SHP77 (cell line): ENCODE measurements at regions not wholly inside any gene's neighbourhood (a gene's known extent, or its start where the extent isn't known, plus 50 kb on each side); places are given as distances from the start of the nearest gene placed in this dataset.
A peak's percentile ranks its signal among the peaks of the same experiment; 100 is the strongest.
"Not testable (repeated sequence)": the region's sequence is repeated elsewhere in the genome, so short reads cannot be mapped to it uniquely, and the experiment has no call there.

ENCODE experiments used
- DNase-seq, 2 experiments: peaks; one replicate each; lab custom pipeline; 2025; lab: John Stamatoyannopoulos, UW

- DNase-seq: no peak
These were observed 206.1 kb upstream of the COX7C start for GRCh38 chr5:86411596-86411995.

- DNase-seq: no peak
These were observed 190.6 kb upstream of the COX7C start for GRCh38 chr5:86427158-86427557.

- no peak for DNase-seq
These were observed 178.1 kb upstream of the COX7C start for GRCh38 chr5:86439593-86440110.

- DNase-seq: no peak
These were observed 175.6 kb upstream of the COX7C start for GRCh38 chr5:86442036-86442745.

- DNase-seq: no peak
These were observed 170.4 kb upstream of the COX7C start for GRCh38 chr5:86447362-86447761.

GRCh38 chr5:86452251-86452650 lies 165.5 kb upstream of the COX7C start:
- no peak for DNase-seq

- no peak for DNase-seq
These were observed 157.2 kb upstream of the COX7C start for GRCh38 chr5:86460519-86460918.

GRCh38 chr5:86461169-86461956 lies 156.4 kb upstream of the COX7C start:
- DNase-seq: no peak

- DNase-seq: no peak
These were observed 154.4 kb upstream of the COX7C start for GRCh38 chr5:86463339-86463738.

- DNase-seq: no peak
These were observed 152.5 kb upstream of the COX7C start for GRCh38 chr5:86465052-86465838.

- not testable (repeated sequence) for DNase-seq
These were observed 151.0 kb upstream of the COX7C start for GRCh38 chr5:86466721-86467120.

- no peak for DNase-seq
These were observed 135.7 kb upstream of the COX7C start for GRCh38 chr5:86482008-86482407.

- no peak for DNase-seq
These were observed 124.0 kb upstream of the COX7C start for GRCh38 chr5:86493777-86494176.

- peak in 1 of 2 experiments; percentile 0 for DNase-seq
These were observed 116.8 kb upstream of the COX7C start for GRCh38 chr5:86500947-86501346.

- no peak for DNase-seq
These were observed 110.2 kb upstream of the COX7C start for GRCh38 chr5:86507574-86507973.

- not testable (repeated sequence) for DNase-seq
These were observed 107.3 kb upstream of the COX7C start for GRCh38 chr5:86510330-86510915.

- DNase-seq: no peak
These were observed 94.0 kb upstream of the COX7C start for GRCh38 chr5:86523718-86524117.

GRCh38 chr5:86525622-86526021 lies 92.1 kb upstream of the COX7C start:
- no peak for DNase-seq

- no peak for DNase-seq
These were observed 90.9 kb upstream of the COX7C start for GRCh38 chr5:86526811-86527348.

GRCh38 chr5:86532429-86532828 lies 85.3 kb upstream of the COX7C start:
- no peak for DNase-seq

- no peak for DNase-seq
These were observed 81.3 kb upstream of the COX7C start for GRCh38 chr5:86536396-86536795.

- DNase-seq: no peak
These were observed 75.2 kb upstream of the COX7C start for GRCh38 chr5:86542532-86542931.
